ENCODE measurements at regions not wholly inside any gene's neighbourhood (a gene's known extent, or its start where the extent isn't known, plus 50 kb on each side); places are given as distances from the start of the nearest gene placed in this dataset.

GRCh38 chr21:38165466-38166172 lies 91.2 kb upstream of the KCNJ15 start:
- no peak for DNase-seq

DNA sequence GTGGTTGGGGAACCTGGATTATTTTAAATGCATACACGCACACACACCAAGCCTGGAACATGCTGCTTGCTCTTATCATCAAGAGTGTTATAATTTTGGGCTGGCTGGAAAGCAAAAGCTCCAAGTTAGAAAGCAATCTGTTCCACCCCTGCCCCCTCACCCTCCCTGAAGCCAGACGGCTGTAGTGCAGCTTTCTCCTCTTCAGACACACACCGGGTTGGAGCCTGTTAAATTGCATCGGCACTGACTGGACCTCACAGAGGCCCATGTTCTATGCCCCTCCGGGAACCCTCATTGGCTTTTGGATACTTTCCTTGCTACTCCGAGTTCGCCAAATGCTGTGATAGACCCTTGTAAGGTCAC lies 90.6 kb upstream of the KCNJ15 start:
- DNase-seq, result no peak

- no peak for DNase-seq
Measured at GRCh38 chr21:38167345-38167744, 89.4 kb upstream of the KCNJ15 start.

- no peak for DNase-seq
Measured at GRCh38 chr21:38170283-38170682, 86.5 kb upstream of the KCNJ15 start.

- no peak for DNase-seq
Measured at GRCh38 chr21:38170704-38171682, 85.8 kb upstream of the KCNJ15 start.

DNA sequence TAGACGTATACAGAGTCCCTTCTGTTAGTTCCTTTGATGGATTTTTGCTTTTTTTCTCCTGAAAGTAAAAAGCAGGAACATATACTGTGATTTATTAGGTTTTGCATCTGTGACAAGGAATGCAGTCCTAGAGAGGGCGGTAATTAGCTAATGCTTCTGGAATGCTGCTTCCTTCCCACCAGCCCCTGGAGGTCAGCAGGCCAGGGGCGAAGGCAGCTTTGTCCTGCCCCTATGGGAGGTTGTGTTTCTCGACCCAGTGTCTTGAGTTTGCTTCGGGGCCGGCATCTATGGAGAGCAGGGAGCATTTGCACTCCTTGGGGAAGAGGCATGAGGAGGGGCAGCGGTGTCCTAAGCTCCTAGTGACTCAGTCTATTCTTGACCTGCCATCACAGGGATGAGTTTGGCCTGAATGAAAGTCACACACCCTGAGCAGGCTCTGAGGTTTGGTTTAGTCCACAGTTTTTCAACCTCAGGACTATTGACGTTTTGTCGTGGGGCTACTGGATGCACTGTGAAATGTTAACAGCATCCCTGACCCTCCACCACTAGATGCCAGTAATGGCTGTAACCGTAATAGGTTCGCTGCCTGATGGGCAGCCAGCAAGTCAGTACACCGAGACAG lies 85.0 kb upstream of the KCNJ15 start:
- DNase-seq, result no peak

GRCh38 chr21:38173276-38174035 lies 83.3 kb upstream of the KCNJ15 start:
- no peak for DNase-seq

DNA sequence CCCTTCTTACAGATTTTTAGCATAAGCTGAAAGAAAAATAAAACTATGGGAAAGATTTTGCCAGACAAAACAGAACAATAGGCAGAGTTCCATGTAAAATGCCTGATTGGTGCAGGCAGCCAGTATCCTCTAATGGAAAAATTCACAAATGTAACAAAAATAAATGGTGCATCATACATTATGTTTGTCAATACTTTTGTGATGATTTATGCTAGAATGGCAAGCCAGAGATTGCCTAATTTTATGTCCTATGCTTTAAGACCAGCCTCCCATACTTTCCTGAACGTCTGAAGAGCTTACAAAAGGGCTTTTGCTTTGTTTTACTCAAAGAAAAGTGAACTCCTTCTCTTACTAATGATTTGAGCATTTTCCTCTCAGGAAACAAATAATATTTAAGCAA lies 81.5 kb upstream of the KCNJ15 start:
- DNase-seq, result no peak

- DNase-seq, result no peak
Measured at GRCh38 chr21:38177919-38178652, 78.7 kb upstream of the KCNJ15 start.

DNA sequence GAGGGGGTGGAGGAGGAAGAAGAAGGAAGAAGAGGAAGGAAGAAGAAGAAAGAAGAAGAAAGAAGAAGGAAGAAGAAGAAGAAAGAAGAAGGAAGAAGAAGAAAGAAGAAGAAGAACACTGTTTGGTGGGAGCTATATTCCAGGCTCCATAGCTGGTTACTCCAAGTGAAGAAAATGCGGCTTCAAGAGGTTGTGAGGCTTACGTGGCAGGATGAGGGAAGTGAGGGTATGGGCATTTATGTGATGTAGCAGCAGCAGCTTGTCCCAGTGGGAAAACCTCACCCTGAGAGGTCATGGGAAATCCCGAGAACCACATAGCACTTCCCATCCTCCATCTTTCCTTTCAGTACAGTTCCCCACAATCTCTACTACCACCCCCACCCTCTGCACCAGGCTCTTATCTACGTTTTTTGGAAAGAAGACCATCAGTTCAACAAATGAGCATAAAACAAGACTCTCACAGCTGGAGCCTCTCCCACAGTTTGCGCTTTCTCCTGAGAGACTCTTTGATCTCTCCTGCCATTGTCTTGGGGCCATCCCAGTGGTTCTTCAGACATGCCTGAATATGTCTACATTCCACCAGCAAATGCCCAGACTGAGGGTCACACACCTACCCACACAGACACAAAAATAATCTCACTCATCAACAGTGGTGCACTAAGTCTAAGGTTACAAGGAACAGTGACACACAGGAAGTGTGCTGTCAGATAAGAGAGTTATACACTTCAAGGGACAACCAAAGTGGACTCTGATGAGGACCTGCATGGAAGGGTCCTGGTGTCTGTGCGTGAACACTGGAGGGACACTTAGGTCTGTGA lies 77.9 kb upstream of the KCNJ15 start:
- no peak for DNase-seq

GRCh38 chr21:38179511-38179910 lies 77.3 kb upstream of the KCNJ15 start:
- DNase-seq, result no peak

GRCh38 chr21:38181096-38181495 lies 75.7 kb upstream of the KCNJ15 start:
- no peak for DNase-seq

DNA sequence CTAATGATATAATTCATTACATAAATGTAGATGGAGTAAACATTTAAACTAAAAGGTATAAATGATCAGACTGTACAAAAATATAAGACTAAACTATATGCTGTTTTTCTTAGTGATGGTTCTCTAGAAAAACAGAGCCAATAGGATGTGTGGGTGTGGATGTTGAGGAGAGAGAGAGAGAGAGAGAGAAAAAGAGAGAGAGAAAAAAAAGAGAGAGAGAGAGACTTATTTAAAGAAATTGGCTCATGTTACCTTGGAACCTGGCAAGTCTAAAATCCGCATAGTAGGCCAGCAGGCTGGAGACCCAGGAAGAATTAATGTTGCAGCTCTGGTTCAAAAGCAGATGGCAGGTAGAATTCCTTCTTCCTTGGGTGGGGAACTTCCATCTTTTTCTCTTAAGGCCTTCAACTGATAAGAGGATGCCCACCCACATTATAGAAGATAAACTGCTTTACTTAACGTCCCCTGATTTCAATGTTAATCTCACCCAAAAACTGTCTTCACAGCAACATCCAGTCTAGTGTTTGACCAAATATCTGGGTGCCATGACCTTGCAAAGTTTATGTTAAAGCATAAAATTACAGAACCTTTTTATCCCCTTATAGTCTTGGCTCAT lies 74.3 kb upstream of the KCNJ15 start:
- no peak for DNase-seq

DNA sequence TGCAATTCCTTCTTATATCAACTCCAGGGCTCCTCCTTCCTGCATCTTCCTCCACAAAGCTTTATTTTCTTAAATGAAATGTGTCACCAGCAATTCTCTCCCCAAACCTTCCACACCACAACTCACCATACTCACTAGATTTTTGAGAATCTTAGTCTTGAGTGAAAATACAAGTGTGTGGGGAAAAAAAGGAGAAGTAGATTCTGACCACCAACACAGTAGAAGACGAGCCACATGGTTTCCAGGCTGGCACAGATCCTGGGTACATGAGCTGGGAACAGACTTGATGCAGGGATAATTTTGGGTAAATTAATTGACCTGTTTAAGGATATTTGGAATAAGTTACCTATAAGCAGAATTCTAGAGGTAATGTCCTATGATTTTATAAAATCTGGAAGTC lies 72.8 kb upstream of the KCNJ15 start:
- DNase-seq, result no peak

DNA sequence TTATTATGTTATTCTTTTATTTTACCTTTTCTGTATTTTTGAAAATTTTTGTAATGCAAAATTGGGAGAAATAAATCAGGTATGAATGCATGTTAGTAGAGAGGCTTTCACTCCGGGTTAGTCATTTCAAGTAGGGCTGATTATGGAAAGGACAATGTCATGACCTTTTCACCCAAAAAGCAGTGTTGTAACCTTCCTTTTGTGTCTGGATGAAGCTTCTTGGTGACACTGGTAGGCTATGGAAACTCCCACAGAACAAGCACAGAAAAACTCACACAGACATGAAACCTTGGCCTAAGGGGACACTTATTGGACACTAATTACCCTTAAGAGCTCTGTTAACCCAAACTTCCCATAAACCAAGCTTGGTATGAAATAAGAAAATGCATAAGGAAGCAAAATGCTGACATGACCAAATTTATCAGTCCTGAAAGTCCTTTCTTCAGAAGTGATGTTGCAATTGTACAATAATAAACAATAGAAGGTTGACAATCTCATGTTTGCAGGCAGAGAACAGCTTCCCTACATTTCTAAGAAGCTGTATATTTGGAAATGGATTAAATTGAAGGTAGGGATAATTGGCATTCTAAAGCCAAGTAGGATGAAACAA lies 70.0 kb upstream of the KCNJ15 start:
- no peak for DNase-seq

- DNase-seq, result no peak
Measured at GRCh38 chr21:38188037-38188436, 68.8 kb upstream of the KCNJ15 start.

- no peak for DNase-seq
Measured at GRCh38 chr21:38196036-38196435, 60.8 kb upstream of the KCNJ15 start.

DNA sequence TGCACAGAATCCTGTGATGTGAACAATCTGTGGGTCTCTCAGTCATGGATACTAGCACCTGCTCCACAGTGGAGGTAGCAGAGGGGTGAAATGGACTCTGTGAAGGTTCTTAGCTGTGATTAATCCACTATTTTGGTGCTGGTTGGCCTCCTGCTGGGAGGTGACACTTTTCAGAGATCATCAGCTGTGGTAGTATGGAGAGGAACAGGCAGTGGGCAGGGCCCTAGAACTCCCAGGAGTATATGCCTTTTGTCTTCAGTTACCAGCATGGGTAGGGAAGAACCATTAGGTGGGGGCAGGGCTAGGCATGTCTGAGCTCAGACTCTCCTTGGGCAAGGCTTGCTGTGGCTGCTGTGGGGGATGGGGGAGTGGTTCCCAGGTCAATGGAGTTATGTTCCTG lies 54.0 kb upstream of the KCNJ15 start:
- no peak for DNase-seq

GRCh38 chr21:38203229-38203628 lies 53.6 kb upstream of the KCNJ15 start:
- DNase-seq, result no peak

DNA sequence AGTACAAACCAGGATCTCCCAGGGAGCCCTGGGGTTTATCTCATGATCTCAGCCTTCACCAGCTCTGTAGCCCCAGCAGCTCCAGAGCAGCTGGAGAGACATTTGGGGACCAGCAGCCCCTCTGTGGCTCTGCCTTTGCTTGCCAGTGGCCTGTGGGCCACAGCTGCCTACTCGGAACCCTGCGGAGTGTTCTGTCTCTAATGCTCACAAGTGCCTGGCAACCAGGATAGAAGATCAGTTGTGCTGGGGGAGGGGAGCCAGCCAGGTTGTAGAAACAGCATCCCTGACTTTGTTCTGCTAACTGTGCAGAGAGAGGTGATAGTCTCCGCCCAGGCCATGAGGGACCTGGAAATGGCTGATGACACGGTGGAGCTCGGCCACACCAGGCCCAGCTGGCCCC lies 50.9 kb upstream of the KCNJ15 start:
- DNase-seq, result no peak

- DNase-seq, result no peak
Measured at GRCh38 chr21:38206646-38207045, 50.1 kb upstream of the KCNJ15 start.
